Upper lobe of left lung (tissue), 4 donors: ENCODE measurements at regions not wholly inside any gene's neighbourhood (a gene's known extent, or its start where the extent isn't known, plus 50 kb on each side); places are given as distances from the start of the nearest gene placed in this dataset.

Experiments used
- EP300 ChIP-seq, 4 donors: sonication (generic); formaldehyde crosslinking; IDR thresholded peaks; one replicate each; pipeline ENCODE4 v1.5.1; 2017; ENCODE audit warnings: antibody characterized with exemption in 4 of 4, control low read depth in 2 of 4
- POLR2A ChIP-seq, 4 donors: fragments of 450-650 bp; IDR thresholded peaks; one replicate each; pipeline ENCODE4 v1.5.1; 2016 to 2017; ENCODE audit warnings: antibody characterized with exemption in 4 of 4, mild to moderate bottlenecking in 2 of 4
- POLR2AphosphoS5 ChIP-seq, 2 donors: sonication (generic); formaldehyde crosslinking; IDR thresholded peaks; one replicate each; pipeline ENCODE4 v1.5.1; 2017; ENCODE audit warnings: antibody characterized with exemption in 2 of 2
- TF ChIP-seq, protein P1 (sequence below), 6 experiments: fragments of 450-650 bp in 4 of 6; fragments of 200-600 bp in 2 of 6; sonication (generic) in 2 of 6; IDR thresholded peaks; one replicate each; pipeline ENCODE4 v1.5.1; 2016 to 2019; ENCODE audit warnings: antibody characterized with exemption in 6 of 6

DNA sequence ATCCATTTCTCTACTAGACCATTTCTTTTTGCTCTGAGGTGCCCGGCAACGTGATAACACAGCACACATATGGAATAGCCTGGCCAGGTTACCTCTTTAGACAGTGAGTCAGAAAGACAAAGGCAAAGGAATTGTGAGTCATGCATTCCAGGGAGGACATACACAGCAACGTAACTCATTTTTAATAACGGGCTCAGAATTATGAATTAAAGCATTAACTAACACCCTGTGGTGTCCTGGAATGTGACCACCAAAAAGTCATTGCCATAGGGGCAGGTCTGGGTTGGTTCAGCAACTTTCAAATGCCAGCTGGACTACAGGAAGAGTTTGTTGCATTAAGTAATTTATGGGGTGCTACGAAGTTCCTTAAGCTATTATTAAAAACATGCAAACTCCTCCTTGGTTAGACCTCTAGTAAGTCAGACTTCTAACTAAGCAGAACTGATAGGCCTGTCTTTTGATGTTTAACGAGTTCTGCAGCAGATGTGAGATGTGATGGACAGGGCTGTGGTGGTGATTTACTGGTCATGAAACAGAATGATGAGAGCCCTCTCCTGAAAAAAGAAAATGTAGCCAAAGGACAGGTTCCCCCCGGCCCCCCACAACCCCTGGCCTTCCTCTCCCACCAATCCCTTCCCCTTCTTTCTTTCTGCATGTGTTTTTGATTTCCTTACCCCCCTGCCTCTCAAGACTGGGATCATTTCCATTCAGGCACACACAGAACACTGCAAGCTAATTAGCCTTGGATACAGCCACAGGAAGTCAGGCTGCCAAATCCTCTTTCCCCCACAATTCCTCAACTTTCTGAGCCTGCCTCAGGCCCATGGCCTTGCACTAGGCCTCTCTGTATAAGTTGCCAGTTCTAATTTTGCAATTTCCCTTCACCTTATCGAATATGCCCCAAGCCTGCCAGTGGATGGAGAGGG is 88.9 kb upstream of the HAO2 start:
- TF ChIP-seq, protein P1, sequence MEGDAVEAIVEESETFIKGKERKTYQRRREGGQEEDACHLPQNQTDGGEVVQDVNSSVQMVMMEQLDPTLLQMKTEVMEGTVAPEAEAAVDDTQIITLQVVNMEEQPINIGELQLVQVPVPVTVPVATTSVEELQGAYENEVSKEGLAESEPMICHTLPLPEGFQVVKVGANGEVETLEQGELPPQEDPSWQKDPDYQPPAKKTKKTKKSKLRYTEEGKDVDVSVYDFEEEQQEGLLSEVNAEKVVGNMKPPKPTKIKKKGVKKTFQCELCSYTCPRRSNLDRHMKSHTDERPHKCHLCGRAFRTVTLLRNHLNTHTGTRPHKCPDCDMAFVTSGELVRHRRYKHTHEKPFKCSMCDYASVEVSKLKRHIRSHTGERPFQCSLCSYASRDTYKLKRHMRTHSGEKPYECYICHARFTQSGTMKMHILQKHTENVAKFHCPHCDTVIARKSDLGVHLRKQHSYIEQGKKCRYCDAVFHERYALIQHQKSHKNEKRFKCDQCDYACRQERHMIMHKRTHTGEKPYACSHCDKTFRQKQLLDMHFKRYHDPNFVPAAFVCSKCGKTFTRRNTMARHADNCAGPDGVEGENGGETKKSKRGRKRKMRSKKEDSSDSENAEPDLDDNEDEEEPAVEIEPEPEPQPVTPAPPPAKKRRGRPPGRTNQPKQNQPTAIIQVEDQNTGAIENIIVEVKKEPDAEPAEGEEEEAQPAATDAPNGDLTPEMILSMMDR (IDR thresholded peaks at IDR 0.05), result no peak
- TF ChIP-seq EP300 (IDR thresholded peaks at IDR 0.05), result no peak
- TF ChIP-seq POLR2A (IDR thresholded peaks at IDR 0.05), result no peak
- no peak for TF ChIP-seq POLR2AphosphoS5 (IDR thresholded peaks at IDR 0.05)
